ENCODE measurements at regions not wholly inside any gene's neighbourhood (a gene's known extent, or its start where the extent isn't known, plus 50 kb on each side); places are given as distances from the start of the nearest gene placed in this dataset.

DNA sequence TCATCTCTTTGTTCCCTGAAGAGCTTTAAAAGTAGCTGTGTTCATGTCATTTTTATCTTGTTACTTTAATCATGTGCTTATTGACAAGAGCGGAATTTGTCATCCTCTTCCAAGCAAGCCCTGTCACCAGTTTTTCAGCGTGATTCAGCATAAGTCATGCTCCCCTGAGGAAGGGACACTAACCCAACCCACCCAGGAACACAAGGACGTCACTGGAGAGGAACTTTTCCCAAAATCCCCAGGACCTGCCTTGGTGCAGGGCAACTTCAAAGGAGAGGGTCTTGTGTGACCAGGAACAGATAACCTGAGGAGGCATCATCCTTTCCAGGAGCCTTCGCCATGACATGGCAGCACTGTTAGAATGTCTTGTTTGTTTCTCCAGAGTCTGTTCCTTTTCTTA is 107.1 kb upstream of the DIO3 start:
- no peak for DNase-seq (ENCODE audit: low read depth)
- TF ChIP-seq, protein P1, sequence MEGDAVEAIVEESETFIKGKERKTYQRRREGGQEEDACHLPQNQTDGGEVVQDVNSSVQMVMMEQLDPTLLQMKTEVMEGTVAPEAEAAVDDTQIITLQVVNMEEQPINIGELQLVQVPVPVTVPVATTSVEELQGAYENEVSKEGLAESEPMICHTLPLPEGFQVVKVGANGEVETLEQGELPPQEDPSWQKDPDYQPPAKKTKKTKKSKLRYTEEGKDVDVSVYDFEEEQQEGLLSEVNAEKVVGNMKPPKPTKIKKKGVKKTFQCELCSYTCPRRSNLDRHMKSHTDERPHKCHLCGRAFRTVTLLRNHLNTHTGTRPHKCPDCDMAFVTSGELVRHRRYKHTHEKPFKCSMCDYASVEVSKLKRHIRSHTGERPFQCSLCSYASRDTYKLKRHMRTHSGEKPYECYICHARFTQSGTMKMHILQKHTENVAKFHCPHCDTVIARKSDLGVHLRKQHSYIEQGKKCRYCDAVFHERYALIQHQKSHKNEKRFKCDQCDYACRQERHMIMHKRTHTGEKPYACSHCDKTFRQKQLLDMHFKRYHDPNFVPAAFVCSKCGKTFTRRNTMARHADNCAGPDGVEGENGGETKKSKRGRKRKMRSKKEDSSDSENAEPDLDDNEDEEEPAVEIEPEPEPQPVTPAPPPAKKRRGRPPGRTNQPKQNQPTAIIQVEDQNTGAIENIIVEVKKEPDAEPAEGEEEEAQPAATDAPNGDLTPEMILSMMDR (IDR thresholded peaks at IDR 0.05; ENCODE audit: insufficient read depth, low read depth, low read length, missing control alignments) = no peak
- H3K4me3 ChIP-seq (ENCODE audit: low read length) = no peak overlapping the region

GRCh38 chr14:101456246-101457175 is 104.8 kb upstream of the DIO3 start:
- no peak overlapping the region for H3K4me3 ChIP-seq (ENCODE audit: low read length)
- TF ChIP-seq, protein P1 (IDR thresholded peaks at IDR 0.05; ENCODE audit: insufficient read depth, low read depth, low read length, missing control alignments) = no peak
- DNase-seq (ENCODE audit: low read depth) = no peak

DNA sequence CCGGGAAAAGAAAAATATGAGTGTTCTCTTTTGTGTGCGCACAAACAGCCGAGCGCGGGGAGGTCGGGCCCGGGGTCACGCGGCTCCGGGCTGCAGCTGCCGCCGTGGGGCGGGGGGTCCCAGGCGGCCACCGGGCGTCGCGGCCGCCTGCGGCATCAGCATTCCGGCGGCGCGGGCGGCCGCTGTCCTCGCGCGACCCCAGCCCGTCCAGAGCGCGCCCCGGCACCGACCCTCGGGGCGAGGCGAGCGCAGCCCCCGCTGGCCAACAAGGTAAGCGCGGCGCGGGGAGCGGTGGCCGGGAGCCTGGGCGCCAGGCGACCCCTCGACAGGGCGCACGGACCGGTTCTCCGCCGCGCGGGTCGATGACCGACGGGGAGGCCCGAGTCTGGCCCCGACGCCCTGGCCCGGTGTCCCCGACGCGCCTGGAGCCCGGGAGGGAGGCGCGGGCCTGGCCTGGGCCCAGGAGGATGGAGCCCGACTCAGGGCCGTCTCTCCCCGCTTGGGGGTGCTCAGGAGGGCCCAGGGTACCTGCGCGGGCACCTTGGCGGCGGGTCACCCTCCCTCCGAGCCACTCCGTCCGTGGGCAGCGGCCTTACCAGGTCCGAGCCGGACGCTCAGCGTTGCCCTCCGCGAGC is 103.9 kb upstream of the DIO3 start:
- no peak for DNase-seq (ENCODE audit: low read depth)
- TF ChIP-seq, protein P1 (IDR thresholded peaks at IDR 0.05; ENCODE audit: insufficient read depth, low read depth, low read length, missing control alignments) = no peak
- H3K4me3 ChIP-seq (ENCODE audit: low read length) = no peak overlapping the region

- H3K4me3 ChIP-seq (ENCODE audit: low read length) = no peak overlapping the region
- no peak for DNase-seq (ENCODE audit: low read depth)
- TF ChIP-seq, protein P1 (IDR thresholded peaks at IDR 0.05; ENCODE audit: insufficient read depth, low read depth, low read length, missing control alignments) = no peak
Measured at GRCh38 chr14:101457936-101458740, 103.2 kb upstream of the DIO3 start.

DNA sequence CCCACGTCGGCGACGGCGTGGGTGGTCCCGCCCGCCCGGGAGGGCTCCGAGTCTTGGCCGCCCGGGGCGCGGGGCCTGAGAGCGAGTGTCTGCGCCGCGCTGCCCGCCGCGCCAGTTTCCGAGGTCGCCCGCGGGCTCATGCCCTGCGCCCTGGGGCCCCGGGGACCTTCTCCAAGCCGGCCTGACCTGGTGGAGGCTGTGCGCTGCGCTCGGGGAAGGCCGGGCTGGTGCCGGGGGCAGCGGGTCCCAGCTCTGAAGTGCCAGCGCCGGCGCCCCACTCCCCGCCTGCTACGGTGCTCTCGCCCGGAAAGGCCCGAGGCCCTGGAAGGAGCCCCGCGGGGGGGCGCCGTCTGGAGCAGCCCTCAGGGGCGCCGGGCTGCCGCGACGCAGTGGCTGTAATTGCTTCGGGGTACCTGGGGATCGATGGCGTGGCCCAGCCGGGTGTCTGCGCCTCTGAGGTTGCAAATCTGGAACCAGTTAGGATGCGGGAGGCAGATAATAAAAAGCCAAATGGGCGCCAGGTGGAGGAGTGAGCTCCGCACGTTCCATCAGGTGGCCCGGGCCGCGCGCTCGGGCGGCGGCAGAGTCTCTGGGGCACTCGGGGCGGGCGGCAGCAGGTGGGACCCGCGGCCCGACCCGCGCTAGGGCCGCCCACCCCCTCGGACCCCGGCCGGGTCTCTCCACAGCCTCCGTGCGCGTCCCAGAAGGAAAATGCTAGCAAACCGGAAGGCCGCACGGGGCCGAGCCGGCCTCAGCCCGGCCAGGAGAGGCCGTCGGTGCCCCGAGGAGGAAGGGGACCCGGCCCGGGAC is 102.3 kb upstream of the DIO3 start:
- H3K4me3 ChIP-seq (ENCODE audit: low read length) = no peak overlapping the region
- TF ChIP-seq, protein P1 (IDR thresholded peaks at IDR 0.05; ENCODE audit: insufficient read depth, low read depth, low read length, missing control alignments) = no peak
- no peak for DNase-seq (ENCODE audit: low read depth)

- DNase-seq (ENCODE audit: low read depth) = no peak
- TF ChIP-seq, protein P1 (IDR thresholded peaks at IDR 0.05; ENCODE audit: insufficient read depth, low read depth, low read length, missing control alignments) = no peak
- no peak overlapping the region for H3K4me3 ChIP-seq (ENCODE audit: low read length)
Measured at GRCh38 chr14:101459551-101459900, 101.8 kb upstream of the DIO3 start.

All from epithelial cell of esophagus (primary cell).